K562 (cell line): ENCODE measurements at regions not wholly inside any gene's neighbourhood (a gene's known extent, or its start where the extent isn't known, plus 50 kb on each side); places are given as distances from the start of the nearest gene placed in this dataset.

Experiments
- CHD7 ChIP-seq: fragments of 200-600 bp; sonication (generic); IDR thresholded peaks from one replicate; pipeline ENCODE4 v1.6.1; 2012; ENCODE audit warnings: mild to moderate bottlenecking, low read depth, low read length, inconsistent platforms
- NKRF ChIP-seq: fragments of 450-650 bp; IDR thresholded peaks from 2 replicates; pipeline ENCODE4 v1.6.1; 2016; ENCODE audit warnings: borderline replicate concordance
- NUFIP1 ChIP-seq: fragments of 450-650 bp; IDR thresholded peaks from 2 replicates; pipeline ENCODE4 v1.6.1; 2018; ENCODE audit not compliant: partially characterized antibody

- TF ChIP-seq CHD7: no peak
- no peak for TF ChIP-seq NKRF
- no peak for TF ChIP-seq NUFIP1
Observed at GRCh38 chr1:36652011-36652410, 169.3 kb upstream of the CSF3R start (continued).
